GM23248 (cell line): ENCODE measurements at regions not wholly inside any gene's neighbourhood (a gene's known extent, or its start where the extent isn't known, plus 50 kb on each side); places are given as distances from the start of the nearest gene placed in this dataset.

ENCODE experiments used
- EZH2 ChIP-seq: fragments of 200-600 bp; sonication (generic); IDR thresholded peaks from 2 replicates; pipeline ENCODE4 v1.6.1; 2018; ENCODE audit warnings: antibody characterized with exemption, mild to moderate bottlenecking; ENCODE audit not compliant: insufficient read depth, poor library complexity, severe bottlenecking
- EZH2phosphoT487 ChIP-seq: fragments of 200-600 bp; sonication (generic); IDR thresholded peaks from 2 replicates; pipeline ENCODE4 v1.6.1; 2018; ENCODE audit warnings: antibody characterized with exemption, moderate library complexity, mild to moderate bottlenecking, low read depth; ENCODE audit not compliant: insufficient read depth

- TF ChIP-seq EZH2phosphoT487 (no peak), EZH2 (no peak)
Measured at GRCh38 chr15:87225436-87225835, 1031.1 kb downstream of the NTRK3 start.
